ENCODE measurements at regions not wholly inside any gene's neighbourhood (a gene's known extent, or its start where the extent isn't known, plus 50 kb on each side); places are given as distances from the start of the nearest gene placed in this dataset.

DNA sequence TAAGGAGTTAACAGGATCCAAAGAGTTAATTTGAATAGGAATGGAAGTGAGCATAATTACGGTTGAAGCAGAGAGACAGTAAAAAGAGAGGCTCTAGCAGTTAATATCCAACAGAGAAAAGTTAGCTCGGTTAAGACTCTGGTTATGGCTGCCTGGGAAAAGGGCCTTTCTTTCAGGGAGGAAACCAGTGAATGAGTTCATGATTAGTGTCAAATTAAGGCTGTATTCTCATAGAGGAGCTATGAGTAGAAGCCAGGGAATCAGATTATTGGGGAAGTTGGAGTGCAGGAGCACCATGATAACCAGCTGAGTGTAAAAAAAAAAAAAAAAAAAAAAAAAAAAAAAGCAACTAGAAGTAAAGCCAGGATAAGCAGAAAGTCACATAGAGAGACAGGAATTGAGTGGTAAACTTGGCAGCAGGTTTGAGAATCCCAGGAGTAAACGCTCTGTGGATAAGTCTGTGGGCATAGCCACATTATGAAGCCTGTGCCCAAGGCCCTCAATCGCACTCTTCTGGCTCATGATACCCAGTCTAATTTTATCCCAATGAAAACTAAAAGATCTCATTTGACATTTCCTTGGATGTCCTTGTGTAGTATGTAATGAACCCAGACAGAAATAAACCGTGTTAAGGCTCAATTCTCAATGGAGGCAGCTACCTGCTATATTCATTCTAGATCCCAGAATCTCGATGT lies 372.6 kb upstream of the MPDZ start:
- Histone ChIP-seq H3K27ac (no peak overlapping the region), H3K36me3 (no peaks in the 10 kb centered on the region), H3K27me3 (no peaks in the 10 kb centered on the region), H3K4me3 (no peak overlapping the region), H3K9me3 (peaks cover 7% of the 10 kb centered on the region), H3K4me1 (no peaks in the 10 kb centered on the region)
- no peak for DNase-seq (ENCODE audit: low spot score in 2 of 2)
- 73% methylated on average over 6 of the region's 6 CpGs for WGBS
- TF ChIP-seq, protein P1, sequence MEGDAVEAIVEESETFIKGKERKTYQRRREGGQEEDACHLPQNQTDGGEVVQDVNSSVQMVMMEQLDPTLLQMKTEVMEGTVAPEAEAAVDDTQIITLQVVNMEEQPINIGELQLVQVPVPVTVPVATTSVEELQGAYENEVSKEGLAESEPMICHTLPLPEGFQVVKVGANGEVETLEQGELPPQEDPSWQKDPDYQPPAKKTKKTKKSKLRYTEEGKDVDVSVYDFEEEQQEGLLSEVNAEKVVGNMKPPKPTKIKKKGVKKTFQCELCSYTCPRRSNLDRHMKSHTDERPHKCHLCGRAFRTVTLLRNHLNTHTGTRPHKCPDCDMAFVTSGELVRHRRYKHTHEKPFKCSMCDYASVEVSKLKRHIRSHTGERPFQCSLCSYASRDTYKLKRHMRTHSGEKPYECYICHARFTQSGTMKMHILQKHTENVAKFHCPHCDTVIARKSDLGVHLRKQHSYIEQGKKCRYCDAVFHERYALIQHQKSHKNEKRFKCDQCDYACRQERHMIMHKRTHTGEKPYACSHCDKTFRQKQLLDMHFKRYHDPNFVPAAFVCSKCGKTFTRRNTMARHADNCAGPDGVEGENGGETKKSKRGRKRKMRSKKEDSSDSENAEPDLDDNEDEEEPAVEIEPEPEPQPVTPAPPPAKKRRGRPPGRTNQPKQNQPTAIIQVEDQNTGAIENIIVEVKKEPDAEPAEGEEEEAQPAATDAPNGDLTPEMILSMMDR (IDR thresholded peaks at IDR 0.05): no peak
- no peak for TF ChIP-seq EP300 (IDR thresholded peaks at IDR 0.05)
- no peak for TF ChIP-seq POLR2AphosphoS5 (IDR thresholded peaks at IDR 0.05)
- no peak for TF ChIP-seq POLR2A (IDR thresholded peaks at IDR 0.05)

DNA sequence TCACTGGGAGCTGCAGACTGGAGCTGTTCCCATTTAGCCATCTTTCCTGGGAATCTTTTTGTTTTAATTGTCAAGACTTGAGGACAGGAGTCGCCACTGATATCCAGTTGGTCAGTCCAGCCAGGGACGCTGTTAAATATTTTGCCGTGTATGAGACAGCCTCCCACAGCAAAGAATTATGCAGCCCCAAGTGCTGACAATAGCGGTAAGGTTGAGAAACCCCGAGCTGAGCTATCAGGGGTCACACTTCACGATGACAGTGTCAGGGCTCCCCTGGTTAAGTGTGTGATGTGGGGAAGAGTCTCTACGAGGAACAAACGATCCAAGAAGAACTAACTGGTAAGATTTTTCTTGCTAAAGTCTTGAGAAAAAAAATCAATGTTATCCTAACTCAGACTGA lies 372.0 kb upstream of the MPDZ start:
- Histone ChIP-seq H3K4me3 (no peak overlapping the region), H3K27ac (no peak overlapping the region), H3K4me1 (peaks cover 3% of the 10 kb centered on the region), H3K27me3 (no peaks in the 10 kb centered on the region), H3K36me3 (no peaks in the 10 kb centered on the region), H3K9me3 (peaks cover 7% of the 10 kb centered on the region)
- DNase-seq (ENCODE audit: low spot score in 2 of 2): no peak
- no peak for TF ChIP-seq EP300 (IDR thresholded peaks at IDR 0.05)
- no peak for TF ChIP-seq POLR2A (IDR thresholded peaks at IDR 0.05)
- no peak for TF ChIP-seq POLR2AphosphoS5 (IDR thresholded peaks at IDR 0.05)
- TF ChIP-seq, protein P1 (IDR thresholded peaks at IDR 0.05): no peak
- 95% methylated on average over 8 of the region's 8 CpGs for WGBS

GRCh38 chr9:13648676-13649075 lies 369.2 kb upstream of the MPDZ start:
- H3K4me3 ChIP-seq: no peak overlapping the region
- no peak overlapping the region for H3K27ac ChIP-seq
- no peak for TF ChIP-seq POLR2AphosphoS5 (IDR thresholded peaks at IDR 0.05)
- no peak for TF ChIP-seq POLR2A (IDR thresholded peaks at IDR 0.05)
- TF ChIP-seq, protein P1 (IDR thresholded peaks at IDR 0.05): no peak
- TF ChIP-seq EP300 (IDR thresholded peaks at IDR 0.05): no peak
- WGBS: 81% methylated on average over 3 of the region's 3 CpGs
- peaks cover 7% of the 10 kb centered on the region for H3K9me3 ChIP-seq
- no peaks in the 10 kb centered on the region for H3K36me3 ChIP-seq
- DNase-seq (ENCODE audit: low spot score in 2 of 2): no peak
- H3K4me1 ChIP-seq: peaks cover 17% of the 10 kb centered on the region
- no peaks in the 10 kb centered on the region for H3K27me3 ChIP-seq

DNA sequence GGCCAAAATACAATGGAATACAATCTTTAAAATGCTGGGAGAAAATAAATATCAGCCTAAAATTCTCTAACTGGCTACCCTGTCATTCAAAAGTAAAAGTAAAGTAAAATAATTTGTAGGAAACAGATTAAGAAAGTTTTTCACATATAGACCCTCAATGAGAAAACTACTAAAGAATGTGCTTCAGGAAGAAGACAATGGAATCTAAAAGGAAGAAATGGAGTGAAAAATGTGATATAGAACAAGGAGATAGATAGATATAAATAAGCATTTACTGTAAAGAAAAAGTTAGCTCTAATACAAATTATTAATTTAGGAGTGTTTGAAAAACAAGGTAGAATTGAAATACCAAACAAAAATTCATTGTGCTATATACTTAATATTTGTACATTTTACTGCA lies 368.6 kb upstream of the MPDZ start:
- Histone ChIP-seq H3K36me3 (no peaks in the 10 kb centered on the region), H3K9me3 (peaks cover 7% of the 10 kb centered on the region), H3K27ac (no peak overlapping the region), H3K4me1 (peaks cover 17% of the 10 kb centered on the region), H3K27me3 (no peaks in the 10 kb centered on the region), H3K4me3 (no peak overlapping the region)
- no peak for TF ChIP-seq POLR2AphosphoS5 (IDR thresholded peaks at IDR 0.05)
- no peak for TF ChIP-seq EP300 (IDR thresholded peaks at IDR 0.05)
- no peak for TF ChIP-seq POLR2A (IDR thresholded peaks at IDR 0.05)
- TF ChIP-seq, protein P1 (IDR thresholded peaks at IDR 0.05): no peak
- DNase-seq (ENCODE audit: low spot score in 2 of 2): no peak

- no peaks in the 10 kb centered on the region for H3K27me3 ChIP-seq
- DNase-seq (ENCODE audit: low spot score in 2 of 2): no peak
- TF ChIP-seq POLR2A (IDR thresholded peaks at IDR 0.05): no peak
- TF ChIP-seq POLR2AphosphoS5 (IDR thresholded peaks at IDR 0.05): no peak
- TF ChIP-seq, protein P1 (IDR thresholded peaks at IDR 0.05): no peak
- TF ChIP-seq EP300 (IDR thresholded peaks at IDR 0.05): no peak
- H3K9me3 ChIP-seq: peaks cover 7% of the 10 kb centered on the region
- H3K4me3 ChIP-seq: no peak overlapping the region
- WGBS: 39% methylated on average over 1 of the region's 1 CpG
- H3K4me1 ChIP-seq: peaks cover 17% of the 10 kb centered on the region
- H3K36me3 ChIP-seq: no peaks in the 10 kb centered on the region
- H3K27ac ChIP-seq: no peak overlapping the region
Observed at GRCh38 chr9:13646500-13647021, 367.1 kb upstream of the MPDZ start.

Measured in suprapubic skin (tissue), 4 donors.